Psoas muscle (tissue), 7 donors: ENCODE measurements at regions not wholly inside any gene's neighbourhood (a gene's known extent, or its start where the extent isn't known, plus 50 kb on each side); places are given as distances from the start of the nearest gene placed in this dataset.
"Not testable (repeated sequence)": the region's sequence is repeated elsewhere in the genome, so short reads cannot be mapped to it uniquely, and the experiment has no call there.

Experiments used
- ATAC-seq, 4 donors: fragments of 200-7000 bp; cut with Tn5 transposase; one replicate each; pipeline ENCODE4 v1.9.1; 2020; ENCODE audit warnings: moderate library complexity in 3 of 4, mild to moderate bottlenecking in 2 of 4
- DNase-seq, 2 donors: peaks; one replicate each; pipeline ENCODE4 v3.0.0-alpha.2; 2020
- H3K27ac ChIP-seq: fragments of 200-600 bp; one replicate; pipeline ENCODE4 v1.8.0; 2022
- H3K27me3 ChIP-seq, 3 donors: fragments of 200-600 bp in 1 of 3; one replicate each; pipeline versions ENCODE4 v1.6.1 to v1.8.0; 2013 to 2022; ENCODE audit warnings: low read length in 2 of 3, mild to moderate bottlenecking in 2 of 3, moderate library complexity in 1 of 3; ENCODE audit not compliant: insufficient read depth in 3 of 3
- H3K36me3 ChIP-seq, 2 donors: fragments of 200-600 bp in 1 of 2; one replicate each; pipeline versions ENCODE4 v1.6.1 to v1.8.0; 2013 to 2022; ENCODE audit warnings: low read depth in 1 of 2, mild to moderate bottlenecking in 1 of 2, moderate library complexity in 1 of 2; ENCODE audit not compliant: insufficient read depth in 1 of 2
- H3K4me1 ChIP-seq: fragments of 200-600 bp; one replicate; pipeline ENCODE4 v1.8.0; 2022
- H3K4me3 ChIP-seq: fragments of 200-600 bp; one replicate; pipeline ENCODE4 v1.8.0; 2022; ENCODE audit warnings: mild to moderate bottlenecking
- H3K9me3 ChIP-seq: fragments of 200-600 bp; one replicate; pipeline ENCODE4 v1.8.0; 2022
- WGBS, 3 donors: extraction: QIAGEN DNeasy Blood & Tissue Kit; methylation state at CpG; one replicate each; pipeline versions ENCODE4 v1.1.6 to v1.1.7; 2013; 5-methylcytosine and 5-hydroxymethylcytosine counted together
- intact Hi-C, 2 donors: fragments of 100-400 bp; cut with DNase I; formaldehyde crosslinking; loops; one replicate each; pipeline versions ENCODE4 v1.11.0 to v1.14.2; 2022
- TF ChIP-seq, protein P1 (sequence below): fragments of 200-600 bp; IDR thresholded peaks from one replicate; pipeline ENCODE4 v1.8.0; 2022; ENCODE audit warnings: antibody characterized with exemption
- donor health status: healthy with polysubstance abuse.
- donor health status: DM: no; HTN: no; CAD: no; lungs with moderate emphysema.
- donor health status: Bipolar disorder and iron deficiency.
- donor health status: healthy.
- donor health status: DM: yes; HTN: yes; CAD: no.
- donor health status: DM: no; HTN: no; CAD: no.
- donor health status: DM: yes; HTN: yes; CAD: no.

DNA sequence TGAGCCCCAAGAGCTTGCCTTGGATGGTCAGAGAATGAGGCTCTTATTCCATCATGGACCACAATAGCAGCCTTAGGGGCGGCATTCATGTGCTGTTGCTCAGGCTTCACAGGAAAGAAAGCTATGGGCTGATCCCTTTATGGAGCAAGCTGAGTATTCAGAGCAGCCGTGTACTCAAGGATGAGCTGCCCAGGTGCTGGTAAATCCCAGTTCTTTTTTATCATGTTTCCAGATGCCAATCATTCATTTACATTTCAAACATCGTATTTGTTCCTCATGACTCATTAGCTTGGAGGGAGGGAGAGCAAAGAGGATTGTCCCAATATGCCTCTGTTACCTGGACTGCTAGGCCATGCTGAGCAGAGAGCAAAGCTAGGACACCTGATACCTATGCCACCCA lies 475.7 kb downstream of the SHISA9 start:
- Histone ChIP-seq H3K27ac (no peak overlapping the region), H3K27me3 (no peaks in the 10 kb centered on the region), H3K4me1 (no peaks in the 10 kb centered on the region), H3K4me3 (no peak overlapping the region), H3K36me3 (no peaks in the 10 kb centered on the region), H3K9me3 (peaks cover 9% of the 10 kb centered on the region)
- WGBS, 3 donors: 70 to 88% (median 80%) methylated on average over 3 of the region's 3 CpGs
- TF ChIP-seq, protein P1, sequence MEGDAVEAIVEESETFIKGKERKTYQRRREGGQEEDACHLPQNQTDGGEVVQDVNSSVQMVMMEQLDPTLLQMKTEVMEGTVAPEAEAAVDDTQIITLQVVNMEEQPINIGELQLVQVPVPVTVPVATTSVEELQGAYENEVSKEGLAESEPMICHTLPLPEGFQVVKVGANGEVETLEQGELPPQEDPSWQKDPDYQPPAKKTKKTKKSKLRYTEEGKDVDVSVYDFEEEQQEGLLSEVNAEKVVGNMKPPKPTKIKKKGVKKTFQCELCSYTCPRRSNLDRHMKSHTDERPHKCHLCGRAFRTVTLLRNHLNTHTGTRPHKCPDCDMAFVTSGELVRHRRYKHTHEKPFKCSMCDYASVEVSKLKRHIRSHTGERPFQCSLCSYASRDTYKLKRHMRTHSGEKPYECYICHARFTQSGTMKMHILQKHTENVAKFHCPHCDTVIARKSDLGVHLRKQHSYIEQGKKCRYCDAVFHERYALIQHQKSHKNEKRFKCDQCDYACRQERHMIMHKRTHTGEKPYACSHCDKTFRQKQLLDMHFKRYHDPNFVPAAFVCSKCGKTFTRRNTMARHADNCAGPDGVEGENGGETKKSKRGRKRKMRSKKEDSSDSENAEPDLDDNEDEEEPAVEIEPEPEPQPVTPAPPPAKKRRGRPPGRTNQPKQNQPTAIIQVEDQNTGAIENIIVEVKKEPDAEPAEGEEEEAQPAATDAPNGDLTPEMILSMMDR: no peak
- DNase-seq (no peak), ATAC-seq (no peak)
- intact Hi-C loops: no loop called here

DNA sequence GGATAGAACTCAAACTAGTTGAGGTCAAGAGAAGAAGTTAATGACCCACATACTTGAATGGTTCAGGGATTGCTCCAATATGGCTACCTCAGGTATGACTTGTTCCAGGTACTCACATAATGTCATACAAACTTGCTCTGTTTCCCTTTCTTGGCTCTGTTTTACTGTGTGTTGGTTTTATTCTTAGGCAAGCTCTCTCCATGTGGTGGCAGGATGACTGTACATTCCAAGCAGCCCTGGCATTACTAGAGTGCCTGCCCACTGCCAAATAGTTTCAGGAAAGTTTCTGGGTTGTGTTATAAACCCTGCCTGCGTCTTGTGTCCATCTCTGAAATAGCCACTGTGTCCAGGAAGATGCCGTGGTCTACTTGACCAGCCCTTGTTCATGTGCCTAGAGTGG lies 476.8 kb downstream of the SHISA9 start:
- no peaks in the 10 kb centered on the region for H3K36me3 ChIP-seq
- no peaks in the 10 kb centered on the region for H3K27me3 ChIP-seq
- 44 to 56% (median 49%) methylated on average over 2 of the region's 2 CpGs for WGBS, 3 donors
- no peak overlapping the region for H3K27ac ChIP-seq
- DNase-seq (no peak), ATAC-seq (no peak)
- intact Hi-C loops: no loop called here
- TF ChIP-seq, protein P1: no peak
- no peak overlapping the region for H3K4me3 ChIP-seq
- H3K4me1 ChIP-seq: no peaks in the 10 kb centered on the region
- peaks cover 9% of the 10 kb centered on the region for H3K9me3 ChIP-seq

DNA sequence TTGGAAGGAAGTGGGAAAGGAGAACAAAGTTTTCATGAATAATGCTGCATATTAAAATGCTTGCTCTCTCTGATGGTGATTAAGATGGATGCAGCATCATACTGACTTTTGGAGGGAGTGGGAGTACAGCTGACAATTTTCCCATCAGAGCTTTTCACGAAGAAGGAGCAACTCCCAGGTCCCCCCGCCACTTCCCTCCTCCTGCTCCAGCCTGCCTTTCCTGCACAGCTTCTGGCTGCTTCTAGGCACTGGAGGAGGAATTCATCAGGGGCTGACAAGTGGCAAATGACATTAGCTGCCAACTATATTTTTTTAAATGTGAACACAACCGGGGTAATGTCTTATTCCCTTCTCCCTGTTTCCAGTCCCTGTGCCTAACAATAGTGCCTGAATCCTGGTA lies 477.9 kb downstream of the SHISA9 start:
- H3K27me3 ChIP-seq: no peaks in the 10 kb centered on the region
- H3K27ac ChIP-seq: no peak overlapping the region
- intact Hi-C loops: no loop called here
- no peaks in the 10 kb centered on the region for H3K36me3 ChIP-seq
- no peak for ATAC-seq
- H3K4me3 ChIP-seq: no peak overlapping the region
- no peak for DNase-seq
- TF ChIP-seq, protein P1: no peak
- peaks cover 9% of the 10 kb centered on the region for H3K9me3 ChIP-seq
- H3K4me1 ChIP-seq: no peaks in the 10 kb centered on the region
- WGBS, 3 donors: 70 to 81% (median 80%) methylated on average over 3 of the region's 3 CpGs

DNA sequence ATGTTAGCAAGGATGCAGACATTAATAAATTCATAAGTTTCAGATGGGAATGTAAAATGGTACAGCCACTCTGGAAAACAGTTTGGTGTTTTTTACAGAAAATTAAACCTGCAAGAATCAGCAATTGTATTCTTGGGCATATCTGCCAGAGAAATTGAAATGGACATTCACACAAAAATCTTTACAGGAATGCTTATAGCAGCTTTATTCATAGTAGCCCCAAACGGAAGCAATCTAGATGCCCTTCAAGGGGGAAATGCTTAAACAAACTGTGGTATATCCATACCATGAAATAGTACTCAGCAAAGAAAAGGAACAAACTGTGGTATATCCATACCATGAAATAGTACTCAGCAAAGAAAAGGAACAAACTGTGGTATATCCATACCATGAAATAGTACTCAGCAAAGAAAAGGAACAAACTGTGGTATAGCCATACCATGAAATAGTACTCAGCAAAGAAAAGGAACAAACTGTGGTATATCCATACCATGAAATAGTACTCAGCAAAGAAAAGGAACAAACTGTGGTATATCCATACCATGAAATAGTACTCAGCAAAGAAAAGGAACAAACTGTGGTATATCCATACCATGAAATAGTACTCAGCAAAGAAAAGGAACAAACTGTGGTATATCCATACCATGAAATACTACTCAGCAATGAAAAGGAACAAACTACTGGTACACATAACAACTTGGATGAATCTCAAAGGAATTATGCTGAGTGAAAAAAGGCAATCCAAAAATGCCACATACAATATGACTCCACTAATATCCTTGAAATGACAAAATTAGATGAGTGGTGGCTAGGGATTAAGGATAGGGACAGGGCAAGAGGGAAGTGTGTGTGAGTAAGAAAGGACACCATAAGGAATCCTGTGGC lies 484.0 kb downstream of the SHISA9 start:
- H3K27ac ChIP-seq, DNase-seq, H3K4me1 ChIP-seq, intact Hi-C loops, ATAC-seq, H3K4me3 ChIP-seq, H3K9me3 ChIP-seq, H3K36me3 ChIP-seq, H3K27me3 ChIP-seq: not testable (repeated sequence)
- 85 to 93% (median 92%) methylated on average over 1 of the region's 1 CpG for WGBS, 3 donors

DNA sequence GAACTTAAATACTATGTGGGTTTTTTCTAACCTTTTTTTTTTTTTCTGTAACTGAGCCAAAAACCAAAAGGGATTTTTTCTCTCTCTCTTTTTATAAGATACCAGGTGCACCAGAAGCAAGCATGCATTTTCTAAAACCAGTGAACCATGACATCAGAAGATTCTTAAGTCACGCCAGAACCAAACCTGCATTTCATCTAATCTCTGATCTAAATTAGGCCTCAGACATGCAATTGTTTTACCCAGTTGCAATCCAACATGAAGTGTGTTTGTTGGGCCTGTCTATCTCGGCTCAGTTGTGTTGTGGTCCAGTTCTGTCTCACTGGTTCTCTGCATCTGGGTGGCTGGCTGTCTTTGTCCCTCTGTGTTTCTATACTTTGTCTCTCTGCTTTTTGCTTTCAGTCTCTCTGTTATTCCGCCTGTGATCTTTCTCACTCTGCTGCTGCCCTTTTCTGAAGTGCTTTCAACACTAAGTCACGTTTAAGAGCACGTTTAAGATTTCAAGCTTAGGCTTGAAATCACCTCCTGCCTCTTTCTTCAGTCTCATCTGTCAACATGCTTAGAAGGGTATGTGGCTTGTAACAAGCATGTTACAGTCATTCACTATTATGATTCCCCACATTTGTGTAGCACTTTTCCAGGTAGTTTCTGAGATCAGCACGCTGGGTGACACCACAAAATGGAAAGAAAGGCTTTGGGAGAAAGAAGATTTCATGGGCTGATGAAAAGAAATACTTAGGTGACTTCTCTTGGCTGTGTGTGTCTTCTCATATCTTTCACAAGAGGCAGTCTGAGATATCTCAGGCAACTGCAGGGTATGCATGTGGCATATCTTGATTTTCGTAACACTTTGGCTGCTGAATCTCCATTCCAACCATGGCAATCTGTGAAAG lies 488.9 kb downstream of the SHISA9 start:
- intact Hi-C loops: no loop called here
- H3K27me3 ChIP-seq: peaks cover 0 to 1% (median 0%) of the 10 kb centered on the region in 3 donors
- no peak for DNase-seq
- ATAC-seq: no peak
- no peaks in the 10 kb centered on the region for H3K36me3 ChIP-seq
- peaks cover 7% of the 10 kb centered on the region for H3K9me3 ChIP-seq
- no peaks in the 10 kb centered on the region for H3K4me1 ChIP-seq
- WGBS, 3 donors: 56 to 62% (median 58%) methylated on average over 7 of the region's 7 CpGs
- TF ChIP-seq, protein P1: no peak
- no peak overlapping the region for H3K4me3 ChIP-seq
- no peak overlapping the region for H3K27ac ChIP-seq
